ENCODE measurements at regions not wholly inside any gene's neighbourhood (a gene's known extent, or its start where the extent isn't known, plus 50 kb on each side); places are given as distances from the start of the nearest gene placed in this dataset.

DNA sequence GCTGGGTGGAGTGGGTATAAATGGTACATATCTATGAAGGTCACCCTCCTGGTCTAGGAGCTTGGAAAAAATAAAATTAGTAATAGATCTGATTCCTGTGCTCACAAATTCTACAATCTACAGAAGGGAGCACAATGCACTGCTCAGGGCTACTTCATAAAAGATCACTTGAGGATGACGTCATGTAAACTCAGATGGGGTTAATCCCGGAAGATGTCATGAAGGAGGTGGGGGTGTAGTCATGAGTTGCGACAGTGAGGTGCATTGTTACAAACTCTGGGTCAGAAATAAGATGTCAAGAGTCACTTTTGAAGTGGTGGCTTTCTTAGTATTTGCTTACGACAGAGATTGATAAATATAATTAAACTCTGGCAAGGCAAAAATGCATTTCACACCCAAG, 68.2 kb downstream of the LHX9 start:
- no peaks in the 10 kb centered on the region for H3K9me3 ChIP-seq (ENCODE audit: control insufficient read depth, low read depth, low read length)
- no peaks in the 10 kb centered on the region for H3K4me1 ChIP-seq (ENCODE audit: insufficient read depth, low read length)
- no peak overlapping the region for H2AFZ ChIP-seq (ENCODE audit: low read length)

More for the DNA sequence above, 68.2 kb downstream of the LHX9 start:
- Mint-ChIP-seq H3K4me1 (no peaks in the 10 kb centered on the region), H3K9me3 (no peaks in the 10 kb centered on the region), H3K27me3 (ENCODE audit: low read depth) (no peaks in the 10 kb centered on the region), H3K36me3 (ENCODE audit: insufficient read depth in 1 of 3, low read depth in 3 of 3) (no peaks in the 10 kb centered on the region), H3K4me3 (no peak overlapping the region), H3K27ac (no peak overlapping the region)
- H3K23ac ChIP-seq (ENCODE audit: insufficient read length, low read depth, low read length) = no peak overlapping the region
- no peak overlapping the region for H2AK5ac ChIP-seq (ENCODE audit: insufficient read length, low read length)
- no peaks in the 10 kb centered on the region for H3K79me2 ChIP-seq (ENCODE audit: insufficient read depth, low read length)
- H3K9ac ChIP-seq (ENCODE audit: extremely low read depth, insufficient read length, low read length) = no peak overlapping the region
- no CpG with 5 or more reads among the region's 4 CpGs for WGBS (ENCODE audit: extremely low coverage, insufficient read length, low lambda C conversion rate)
- H4K5ac ChIP-seq (ENCODE audit: insufficient read length, low read depth, low read length) = no peak overlapping the region
- no peak overlapping the region for H3T11ph ChIP-seq (ENCODE audit: low read length)
- no peak overlapping the region for H3K56ac ChIP-seq (ENCODE audit: insufficient read length, low read depth, low read length)
- no peak overlapping the region for H2BK20ac ChIP-seq (ENCODE audit: low read depth, low read length, poor library complexity, severe bottlenecking)
- H2BK120ac ChIP-seq (ENCODE audit: low read depth, low read length, poor library complexity, severe bottlenecking) = no peak overlapping the region
- H2BK12ac ChIP-seq (ENCODE audit: insufficient read length, low read depth, low read length) = no peak overlapping the region
- no peak overlapping the region for H3K14ac ChIP-seq (ENCODE audit: insufficient read depth, low read length)
- H4K8ac ChIP-seq (replicated peaks; ENCODE audit: insufficient read length, low read depth, low read length) = no peak overlapping the region
- H2BK5ac ChIP-seq (ENCODE audit: insufficient read length, low read length) = no peak overlapping the region
- H2BK15ac ChIP-seq (ENCODE audit: low read depth, low read length) = no peak overlapping the region
- H3K23me2 ChIP-seq (ENCODE audit: insufficient read length, low read depth, low read length, poor library complexity, severe bottlenecking) = no peaks in the 10 kb centered on the region
- no peak overlapping the region for H3K4ac ChIP-seq (ENCODE audit: low read depth, low read length)
- no peak overlapping the region for H3K27ac ChIP-seq (ENCODE audit: insufficient read length, low read depth, low read length)
- H3K18ac ChIP-seq (ENCODE audit: insufficient read length, low read depth, low read length) = no peak overlapping the region
- H3K4me2 ChIP-seq (ENCODE audit: insufficient read depth, insufficient read length, low read length) = no peak overlapping the region
- H3K27me3 ChIP-seq (ENCODE audit: insufficient read depth, low read length) = no peaks in the 10 kb centered on the region
- H3K79me1 ChIP-seq (ENCODE audit: insufficient read depth, low read depth, low read length, poor library complexity, severe bottlenecking) = no peaks in the 10 kb centered on the region
- no peaks in the 10 kb centered on the region for H4K20me1 ChIP-seq (ENCODE audit: control insufficient read depth, insufficient read depth, insufficient read length)
- TF ChIP-seq, protein P1, sequence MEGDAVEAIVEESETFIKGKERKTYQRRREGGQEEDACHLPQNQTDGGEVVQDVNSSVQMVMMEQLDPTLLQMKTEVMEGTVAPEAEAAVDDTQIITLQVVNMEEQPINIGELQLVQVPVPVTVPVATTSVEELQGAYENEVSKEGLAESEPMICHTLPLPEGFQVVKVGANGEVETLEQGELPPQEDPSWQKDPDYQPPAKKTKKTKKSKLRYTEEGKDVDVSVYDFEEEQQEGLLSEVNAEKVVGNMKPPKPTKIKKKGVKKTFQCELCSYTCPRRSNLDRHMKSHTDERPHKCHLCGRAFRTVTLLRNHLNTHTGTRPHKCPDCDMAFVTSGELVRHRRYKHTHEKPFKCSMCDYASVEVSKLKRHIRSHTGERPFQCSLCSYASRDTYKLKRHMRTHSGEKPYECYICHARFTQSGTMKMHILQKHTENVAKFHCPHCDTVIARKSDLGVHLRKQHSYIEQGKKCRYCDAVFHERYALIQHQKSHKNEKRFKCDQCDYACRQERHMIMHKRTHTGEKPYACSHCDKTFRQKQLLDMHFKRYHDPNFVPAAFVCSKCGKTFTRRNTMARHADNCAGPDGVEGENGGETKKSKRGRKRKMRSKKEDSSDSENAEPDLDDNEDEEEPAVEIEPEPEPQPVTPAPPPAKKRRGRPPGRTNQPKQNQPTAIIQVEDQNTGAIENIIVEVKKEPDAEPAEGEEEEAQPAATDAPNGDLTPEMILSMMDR (conservative IDR thresholded peaks at IDR 0.05) = no peak
- no peak for DNase-seq
- no peak overlapping the region for H4K91ac ChIP-seq (ENCODE audit: insufficient read length, low read depth, low read length)
